Right lobe of liver (tissue), 6 donors: ENCODE measurements at regions not wholly inside any gene's neighbourhood (a gene's known extent, or its start where the extent isn't known, plus 50 kb on each side); places are given as distances from the start of the nearest gene placed in this dataset.

ENCODE experiments used
- ATAC-seq, 4 donors: fragments of 200-7000 bp; cut with Tn5 transposase; one replicate each; pipeline ENCODE4 v1.9.1; 2020; ENCODE audit warnings: mild to moderate bottlenecking in 4 of 4, moderate library complexity in 4 of 4
- DNase-seq, 3 donors: peaks; one replicate each; pipeline ENCODE4 v3.0.0-alpha.2; 2020
- H3K27ac ChIP-seq, 3 donors: fragments of 200-600 bp; one replicate each; pipeline ENCODE4 v1.8.0; 2022
- H3K27me3 ChIP-seq, 2 donors: fragments of 200-600 bp; one replicate each; pipeline ENCODE4 v1.8.0; 2022
- H3K36me3 ChIP-seq, 4 donors: fragments of 200-600 bp; sonication (generic) in 1 of 4; one replicate each; pipeline versions ENCODE4 v1.5.1 to v1.8.0; 2017 to 2022; ENCODE audit warnings: control low read depth in 1 of 4
- H3K4me1 ChIP-seq, 4 donors: fragments of 200-600 bp; sonication (generic) in 1 of 4; one replicate each; pipeline versions ENCODE4 v1.5.1 to v1.8.0; 2017 to 2022; ENCODE audit warnings: control low read depth in 1 of 4
- H3K4me3 ChIP-seq, 3 donors: fragments of 200-600 bp; one replicate each; pipeline ENCODE4 v1.8.0; 2022
- H3K9me3 ChIP-seq, 4 donors: fragments of 200-600 bp; sonication (generic) in 1 of 4; one replicate each; pipeline versions ENCODE4 v1.5.1 to v1.8.0; 2017 to 2022; ENCODE audit warnings: control low read depth in 1 of 4
- CTCF ChIP-seq, 4 donors: fragments of 200-600 bp in 3 of 4; fragments of 450-650 bp in 1 of 4; IDR thresholded peaks; one replicate each; pipeline versions ENCODE4 v1.5.1 to v1.8.0; 2016 to 2022; ENCODE audit warnings: antibody characterized with exemption in 4 of 4, mild to moderate bottlenecking in 2 of 4
- POLR2A ChIP-seq: fragments of 450-650 bp; IDR thresholded peaks from one replicate; pipeline ENCODE4 v1.6.1; 2017; ENCODE audit warnings: antibody characterized with exemption, mild to moderate bottlenecking
- WGBS: methylation state at CpG from one replicate; pipeline ENCODE4 v1.1.6; 2018; ENCODE audit warnings: low coverage, low lambda C conversion rate; ENCODE audit not compliant: insufficient coverage; ENCODE audit errors: missing lambda C conversion rate; 5-methylcytosine and 5-hydroxymethylcytosine counted together
- intact Hi-C, 2 donors: fragments of 100-400 bp; cut with DNase I; formaldehyde crosslinking; loops; one replicate each; pipeline versions ENCODE4 v1.11.2 to v1.14.1; 2022
- donor health status: DM: no; HTN: yes; CAD: no.
- donor health status: DM: no; HTN: no; CAD: no.
- donor health status: DM: no; HTN: no; CAD: no.
- donor health status: DM: no; HTN: yes; CAD: no.
- donor health status: DM: no; HTN: yes; CAD: no.

- H3K9me3 ChIP-seq: no peaks in the 10 kb centered on the region
- H3K4me3 ChIP-seq: no peak overlapping the region
- H3K36me3 ChIP-seq: no peaks in the 10 kb centered on the region
- no peak for DNase-seq
- intact Hi-C loops: no loop called here
- no peak for ATAC-seq
- no peak overlapping the region for H3K27ac ChIP-seq
- H3K27me3 ChIP-seq: no peaks in the 10 kb centered on the region
- H3K4me1 ChIP-seq: no peaks in the 10 kb centered on the region
- WGBS: 76% methylated on average over 1 of the region's 1 CpG
- no peak for TF ChIP-seq CTCF (IDR thresholded peaks at IDR 0.05)
- no peak for TF ChIP-seq POLR2A
These were observed 230.6 kb downstream of the CENPW start for GRCh38 chr6:126570507-126570906.

- WGBS: 67% methylated on average over 1 of the region's 1 CpG
- H3K9me3 ChIP-seq: no peaks in the 10 kb centered on the region
- no peaks in the 10 kb centered on the region for H3K27me3 ChIP-seq
- no peaks in the 10 kb centered on the region for H3K36me3 ChIP-seq
- intact Hi-C loops: no loop called here
- no peak for ATAC-seq
- no peak overlapping the region for H3K4me3 ChIP-seq
- no peak for DNase-seq
- TF ChIP-seq CTCF (IDR thresholded peaks at IDR 0.05) (no peak), POLR2A (no peak)
- H3K4me1 ChIP-seq: no peaks in the 10 kb centered on the region
- no peak overlapping the region for H3K27ac ChIP-seq
These were observed 234.4 kb downstream of the CENPW start for GRCh38 chr6:126574301-126574700.

- TF ChIP-seq CTCF (IDR thresholded peaks at IDR 0.05): no peak
- no peak for TF ChIP-seq POLR2A
- Histone ChIP-seq H3K9me3 (no peaks in the 10 kb centered on the region), H3K4me1 (no peaks in the 10 kb centered on the region), H3K27ac (no peak overlapping the region), H3K27me3 (no peaks in the 10 kb centered on the region), H3K36me3 (no peaks in the 10 kb centered on the region), H3K4me3 (no peak overlapping the region)
- intact Hi-C loops: no loop called here
- no peak for ATAC-seq
- no peak for DNase-seq
These were observed 241.4 kb downstream of the CENPW start for GRCh38 chr6:126581316-126581715.

GRCh38 chr6:126600258-126600916 lies 260.5 kb downstream of the CENPW start:
- ATAC-seq (peak; percentile 74 to 97 (median 90)), DNase-seq (no peak)
- H3K4me3 ChIP-seq: no peak overlapping the region
- peaks cover 0 to 10% (median 3%) of the 10 kb centered on the region in 4 donors for H3K4me1 ChIP-seq
- no peaks in the 10 kb centered on the region for H3K27me3 ChIP-seq
- intact Hi-C loops: no loop called here
- no peaks in the 10 kb centered on the region for H3K36me3 ChIP-seq
- WGBS: 19% methylated on average over 1 of the region's 1 CpG
- no peaks in the 10 kb centered on the region for H3K9me3 ChIP-seq
- TF ChIP-seq POLR2A: no peak
- no peak for TF ChIP-seq CTCF (IDR thresholded peaks at IDR 0.05)
- H3K27ac ChIP-seq: no peak overlapping the region

GRCh38 chr6:126603410-126603809 lies 263.5 kb downstream of the CENPW start:
- WGBS: 87% methylated on average over 3 of the region's 4 CpGs
- no peaks in the 10 kb centered on the region for H3K27me3 ChIP-seq
- no peaks in the 10 kb centered on the region for H3K36me3 ChIP-seq
- no peak for TF ChIP-seq CTCF (IDR thresholded peaks at IDR 0.05)
- no peak for TF ChIP-seq POLR2A
- no peaks in the 10 kb centered on the region for H3K9me3 ChIP-seq
- no peak for DNase-seq
- intact Hi-C loops: no loop called here
- no peak for ATAC-seq
- H3K4me1 ChIP-seq: peaks cover 0 to 10% (median 3%) of the 10 kb centered on the region in 4 donors
- no peak overlapping the region for H3K27ac ChIP-seq
- H3K4me3 ChIP-seq: no peak overlapping the region
